Right renal pelvis (tissue), 4 donors: ENCODE measurements at regions not wholly inside any gene's neighbourhood (a gene's known extent, or its start where the extent isn't known, plus 50 kb on each side); places are given as distances from the start of the nearest gene placed in this dataset.

Experiments
- DNase-seq, 4 donors: peaks; one replicate each; pipeline ENCODE4 v3.0.0-alpha.2; 2013; ENCODE audit warnings: low read depth in 4 of 4, low spot score in 3 of 4, missing footprints in 1 of 4

DNA sequence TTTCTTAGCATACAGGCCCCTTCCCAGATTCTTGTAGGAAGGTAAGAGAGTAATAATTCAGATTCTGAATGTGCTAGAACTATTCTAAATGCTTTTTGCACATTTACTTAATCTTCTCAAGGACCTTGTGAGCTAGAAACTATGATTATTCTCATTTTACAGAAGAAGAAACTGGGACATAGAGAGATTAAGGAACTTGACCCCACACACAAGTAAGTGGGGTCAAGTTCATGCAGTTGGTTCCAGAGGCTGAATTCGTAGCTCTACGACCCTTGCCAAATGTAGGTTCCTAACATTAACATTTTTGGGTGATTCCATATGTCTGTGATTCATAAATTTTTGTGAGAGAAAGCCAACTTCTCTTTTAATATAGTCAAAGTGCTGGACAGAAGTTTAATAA, 238.1 kb downstream of the LACC1 start:
- no peak for DNase-seq

DNA sequence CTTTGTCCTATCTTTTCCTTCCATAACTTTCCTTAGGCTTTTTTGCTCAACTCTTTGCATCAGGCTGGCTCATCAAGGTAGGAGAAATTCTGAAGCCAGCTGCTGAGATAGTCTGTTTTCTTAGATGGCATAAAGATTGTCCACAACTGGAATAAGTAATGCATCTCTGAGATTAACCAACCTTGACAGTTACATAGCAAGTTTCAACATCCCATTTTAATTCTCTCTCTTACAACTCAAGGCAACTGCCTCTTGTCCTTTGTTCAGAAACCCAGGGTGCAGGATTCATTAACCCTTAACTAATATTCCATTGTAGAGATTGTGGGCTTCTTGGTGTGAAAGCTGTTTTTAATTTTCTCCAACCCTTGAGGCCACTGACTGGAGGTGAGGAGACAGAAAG, 239.2 kb downstream of the LACC1 start:
- DNase-seq: no peak

DNA sequence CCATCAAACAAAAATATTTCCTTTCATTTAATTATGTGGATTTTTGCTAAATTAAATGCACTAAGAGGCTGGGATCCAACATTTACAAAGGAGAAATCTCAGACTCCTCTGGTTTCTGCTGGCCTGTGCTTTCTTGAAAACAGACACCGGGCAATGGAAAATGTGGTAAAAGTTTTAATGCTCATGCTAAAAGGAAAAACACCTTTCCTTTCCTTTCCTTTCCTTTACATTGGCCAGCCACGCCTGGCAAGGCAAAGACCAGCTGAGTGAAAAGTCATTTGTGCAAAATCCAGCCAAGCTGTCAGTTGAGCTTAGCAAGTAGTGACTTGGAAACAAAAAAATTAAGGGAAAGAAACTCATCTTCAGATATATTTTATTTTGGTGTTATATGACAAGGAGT, 240.3 kb downstream of the LACC1 start:
- no peak for DNase-seq

DNA sequence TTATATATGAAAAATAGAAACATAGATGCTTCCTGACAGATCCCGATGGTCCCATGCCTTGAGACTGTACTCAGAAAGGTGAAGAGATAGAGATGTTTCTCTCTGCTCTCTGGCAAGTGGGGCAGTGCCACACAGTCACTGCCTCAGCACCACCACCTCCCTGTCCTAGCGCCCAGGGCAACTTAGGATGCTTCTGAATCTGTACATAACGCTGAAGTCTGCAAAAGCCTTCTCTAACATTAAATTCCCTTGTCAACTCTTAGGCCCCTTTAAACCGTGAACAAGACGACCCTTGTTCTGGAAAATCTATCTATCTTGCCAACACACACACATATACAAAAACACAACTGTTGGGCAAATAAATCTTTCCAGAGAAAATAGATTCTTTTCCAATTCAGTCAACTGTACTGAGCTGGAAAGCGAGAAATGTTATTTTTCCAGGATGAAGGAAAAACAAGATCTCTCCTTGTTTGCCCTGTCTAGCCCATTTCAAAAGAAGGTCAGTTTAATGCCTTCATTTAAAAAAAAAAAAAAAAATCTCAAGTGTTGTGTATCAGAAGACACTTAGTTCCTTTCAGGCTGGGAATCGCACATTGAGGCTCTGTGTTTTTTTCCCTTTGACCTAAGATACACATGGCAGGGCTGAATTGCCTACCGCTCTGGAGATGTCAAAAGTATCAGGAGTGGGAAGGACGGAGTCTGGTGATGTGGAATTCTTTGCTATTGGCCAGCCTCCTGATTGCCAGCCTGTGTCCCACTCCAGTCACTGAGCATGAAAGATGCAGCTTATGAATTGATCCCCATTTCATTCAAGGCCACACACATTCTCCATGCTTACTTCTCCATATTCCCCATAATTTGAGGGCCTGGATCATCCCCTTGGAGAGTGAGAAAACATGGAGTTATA, 241.4 kb downstream of the LACC1 start:
- DNase-seq: no peak

DNA sequence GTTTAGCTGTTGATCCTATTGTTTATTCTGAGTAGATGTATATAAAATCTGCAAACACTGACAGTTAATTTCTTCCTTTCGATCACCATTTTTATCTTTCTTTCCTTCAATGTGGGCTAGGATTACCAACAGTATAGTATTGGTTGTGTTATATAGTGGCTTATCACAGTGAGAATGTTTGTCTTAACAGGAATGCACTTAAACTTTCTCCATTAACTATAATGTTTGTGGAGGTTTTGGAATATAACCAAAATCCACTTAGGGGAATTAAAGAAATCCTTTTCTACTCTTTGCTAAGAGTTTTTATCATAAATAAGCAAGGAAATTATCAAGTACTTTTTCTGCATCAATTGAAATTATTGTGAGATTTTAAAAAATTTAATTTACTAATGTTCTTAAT, 244.6 kb downstream of the LACC1 start:
- DNase-seq: no peak

DNA sequence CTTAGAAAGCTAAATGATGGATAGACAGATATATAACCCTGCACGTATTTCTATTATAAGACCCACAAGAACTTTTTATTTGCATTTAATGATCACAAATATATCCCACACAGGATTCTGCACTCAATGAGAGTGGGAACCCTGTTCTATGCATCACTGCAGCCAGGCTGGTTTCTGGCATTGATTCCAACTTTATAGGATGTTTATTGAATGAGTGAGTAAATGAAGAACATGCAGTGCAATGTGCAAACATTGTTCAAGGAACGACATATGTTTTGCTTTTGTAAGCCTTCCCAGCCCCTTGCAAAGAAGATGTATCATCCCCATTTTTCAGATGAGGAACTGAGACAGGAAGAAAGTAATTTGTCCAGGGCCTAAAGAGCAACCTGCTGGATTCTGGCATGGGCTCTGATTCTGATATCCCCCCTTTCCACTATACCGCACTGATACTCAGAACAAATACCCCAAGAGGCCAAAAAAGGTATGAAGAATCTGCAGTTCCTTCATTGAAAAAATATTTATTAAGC, 246.3 kb downstream of the LACC1 start:
- DNase-seq: no peak

DNA sequence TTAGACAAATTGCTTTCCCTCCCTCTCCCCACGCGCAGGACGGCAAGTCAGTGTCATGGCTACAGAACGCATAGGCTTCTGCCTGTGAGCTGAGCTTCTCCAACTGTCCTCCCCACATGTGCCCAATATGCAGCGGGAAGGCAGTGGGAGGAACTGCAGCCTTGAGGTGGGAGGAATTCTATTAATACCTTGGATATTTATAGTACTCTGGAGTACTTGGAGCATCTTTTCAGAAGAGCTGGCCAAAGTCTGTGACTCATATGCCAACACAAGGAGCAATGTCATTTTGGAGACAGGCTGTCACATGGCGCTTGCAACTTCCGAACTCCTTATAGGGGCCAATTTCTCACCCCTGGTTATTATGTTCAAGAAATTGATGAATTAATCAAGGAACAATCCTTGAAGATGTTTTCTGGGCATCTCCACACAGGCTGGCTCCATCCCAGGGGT, 245.0 kb upstream of the SERP2 start:
- no peak for DNase-seq

DNA sequence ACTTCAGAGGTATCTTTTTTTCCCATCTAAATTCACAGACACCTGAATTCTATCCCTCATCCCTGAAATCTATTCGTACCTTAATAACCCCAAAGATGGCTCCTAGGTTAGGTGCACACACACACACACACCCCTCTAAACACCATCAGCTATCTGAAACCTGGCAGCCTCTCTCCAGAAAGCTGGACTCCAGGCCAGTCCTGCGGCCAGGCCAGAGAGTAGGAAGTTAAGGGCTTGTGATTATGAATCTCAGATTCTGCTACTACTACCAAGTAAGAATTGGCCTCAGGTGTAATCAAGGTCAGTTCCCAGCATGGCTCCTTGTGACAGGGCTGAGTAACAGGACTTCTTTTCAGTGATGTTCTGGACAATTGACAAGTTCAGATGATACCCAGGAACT, 244.2 kb upstream of the SERP2 start:
- no peak for DNase-seq

DNA sequence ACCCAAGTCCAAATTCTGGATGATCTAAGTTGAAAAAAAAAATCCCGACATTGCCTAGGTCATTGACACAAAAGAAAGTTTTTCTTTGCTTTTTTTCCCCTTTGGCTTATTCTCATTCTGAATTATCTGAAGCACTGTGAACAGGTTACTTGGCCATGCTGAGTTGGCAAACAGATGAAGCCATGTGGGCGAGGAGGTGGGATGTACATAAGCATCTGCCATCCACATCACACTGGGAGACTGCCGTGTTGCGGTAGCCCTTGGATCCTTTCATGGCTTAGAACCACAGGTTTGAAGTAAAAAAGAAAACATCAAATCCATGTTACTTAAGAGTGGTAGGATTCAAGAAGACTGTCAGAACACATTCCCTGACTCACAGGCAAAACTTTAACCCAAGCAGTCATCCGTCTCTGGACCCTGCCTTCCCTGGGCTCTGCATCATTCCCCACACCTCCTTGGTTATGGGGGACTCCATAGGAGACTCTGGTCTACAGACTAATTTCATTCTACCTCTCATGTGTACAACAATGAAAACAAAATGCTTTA, 242.5 kb upstream of the SERP2 start:
- DNase-seq: no peak

DNA sequence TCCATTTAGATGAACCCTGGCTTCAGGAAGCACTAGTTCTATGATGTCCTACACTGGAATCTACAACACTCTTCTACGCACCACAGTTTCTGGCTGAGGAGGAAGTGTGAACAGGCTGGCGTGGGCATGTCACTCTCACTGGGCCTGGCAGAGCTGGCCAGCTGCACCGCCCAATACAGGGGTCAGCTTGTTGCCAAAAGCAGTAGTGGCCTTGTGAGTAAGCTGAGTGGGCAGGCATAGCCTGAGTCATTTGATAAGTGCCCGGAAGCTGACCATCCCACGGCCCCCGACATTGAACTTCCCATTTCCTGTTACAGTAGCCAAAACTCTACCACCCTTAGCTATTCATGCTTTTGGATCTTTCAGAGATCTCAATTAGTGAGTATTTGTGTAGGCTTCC, 240.9 kb upstream of the SERP2 start:
- no peak for DNase-seq

DNA sequence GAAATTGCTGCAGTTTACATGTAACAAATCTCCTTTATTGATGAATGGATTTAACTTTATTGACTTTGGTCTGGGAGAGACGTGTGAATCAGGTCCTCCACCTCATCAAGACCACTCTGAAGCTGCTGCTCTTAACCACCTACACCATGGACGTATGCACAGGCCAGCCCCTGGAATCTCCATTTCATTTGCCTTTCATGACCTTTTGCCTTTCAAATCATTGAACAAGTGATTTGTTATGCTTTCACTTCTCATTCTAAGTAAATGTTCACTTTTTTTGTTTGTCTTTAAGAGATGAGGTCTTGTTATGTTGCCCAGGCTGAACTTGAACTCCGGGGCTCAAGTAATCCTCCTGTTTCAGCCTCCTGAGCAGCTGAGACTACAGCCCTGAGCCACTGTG, 240.0 kb upstream of the SERP2 start:
- DNase-seq: no peak

DNA sequence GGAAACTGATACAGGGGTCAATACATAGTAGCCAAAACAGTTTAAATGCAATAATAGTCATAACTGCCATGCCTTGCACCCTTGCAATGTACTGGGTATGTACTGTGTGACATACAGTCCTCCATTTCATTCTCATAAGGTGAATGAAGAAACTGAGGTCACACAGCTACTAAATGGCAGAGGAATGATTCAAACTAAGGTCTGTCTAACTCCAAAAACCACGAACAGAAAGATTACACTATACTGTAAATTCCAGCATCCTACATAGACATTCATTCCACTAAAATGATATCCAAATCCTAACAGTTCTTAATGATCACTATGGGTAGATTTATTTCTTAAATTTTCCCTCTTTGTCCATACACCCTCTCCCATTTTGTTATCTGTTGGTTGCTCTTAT, 238.1 kb upstream of the SERP2 start:
- no peak for DNase-seq

DNA sequence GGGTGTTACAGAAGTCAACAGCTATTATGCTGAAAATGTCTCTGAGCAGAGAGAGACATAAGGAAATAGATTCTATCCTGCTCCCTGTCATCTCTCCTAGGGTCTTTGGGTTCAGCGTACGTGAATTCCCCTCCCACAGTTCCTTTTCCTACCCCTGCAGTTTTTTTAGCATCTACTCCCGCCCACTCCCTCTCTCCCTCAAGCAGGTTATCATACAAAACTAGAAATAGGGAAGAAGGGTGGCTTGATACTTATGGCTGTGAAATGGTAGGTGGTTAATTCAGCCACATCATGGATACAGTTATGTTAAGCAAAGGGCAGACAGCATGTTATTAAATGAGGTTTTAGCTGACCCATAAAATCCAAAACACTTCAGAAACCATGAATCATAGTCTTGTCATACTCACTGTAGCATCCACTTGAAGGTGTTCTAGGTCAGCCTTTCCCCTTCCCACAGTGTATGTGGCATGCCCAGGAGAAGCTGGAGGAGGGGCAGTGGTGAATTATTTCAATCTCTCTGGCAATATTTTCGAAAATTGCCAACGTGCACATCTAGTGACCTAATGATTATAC, 236.8 kb upstream of the SERP2 start:
- no peak for DNase-seq

DNA sequence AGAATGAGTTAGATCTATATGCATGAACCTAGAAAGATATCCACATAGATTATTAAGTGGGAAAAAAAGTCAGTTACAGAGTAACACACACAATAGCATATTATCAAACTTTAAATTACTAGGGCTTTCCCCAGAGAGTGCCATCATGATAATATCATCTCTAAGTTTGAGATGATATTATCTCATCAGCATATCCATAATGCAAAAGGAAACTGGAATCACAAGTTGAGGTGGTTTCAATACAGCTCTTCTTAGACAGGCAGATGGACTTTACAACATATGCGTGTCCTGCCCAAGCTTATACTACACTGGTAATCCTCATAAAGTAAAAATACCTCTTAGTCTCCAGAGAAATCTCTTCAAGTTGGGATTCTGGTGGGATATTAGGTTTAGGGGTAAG, 236.2 kb upstream of the SERP2 start:
- DNase-seq: no peak

DNA sequence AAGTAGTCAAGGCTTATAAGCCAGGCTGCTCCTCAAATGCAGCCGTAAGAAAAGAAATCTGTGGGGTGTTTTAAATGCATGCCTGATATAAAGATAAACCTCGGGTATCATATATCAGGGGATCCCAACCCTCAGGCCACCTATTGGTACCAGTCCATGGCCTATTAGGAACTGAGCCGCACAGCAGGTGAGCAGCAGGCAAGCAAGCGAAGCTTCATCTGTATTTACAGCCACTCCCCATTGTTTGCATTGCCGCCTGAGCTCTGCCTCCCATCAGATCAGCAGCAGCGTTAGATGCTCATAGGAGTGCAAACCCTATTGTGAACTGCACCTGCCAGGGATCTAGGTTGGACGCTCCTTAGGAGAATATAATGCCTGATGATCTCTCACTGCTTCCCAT, 233.5 kb upstream of the SERP2 start:
- DNase-seq: no peak

DNA sequence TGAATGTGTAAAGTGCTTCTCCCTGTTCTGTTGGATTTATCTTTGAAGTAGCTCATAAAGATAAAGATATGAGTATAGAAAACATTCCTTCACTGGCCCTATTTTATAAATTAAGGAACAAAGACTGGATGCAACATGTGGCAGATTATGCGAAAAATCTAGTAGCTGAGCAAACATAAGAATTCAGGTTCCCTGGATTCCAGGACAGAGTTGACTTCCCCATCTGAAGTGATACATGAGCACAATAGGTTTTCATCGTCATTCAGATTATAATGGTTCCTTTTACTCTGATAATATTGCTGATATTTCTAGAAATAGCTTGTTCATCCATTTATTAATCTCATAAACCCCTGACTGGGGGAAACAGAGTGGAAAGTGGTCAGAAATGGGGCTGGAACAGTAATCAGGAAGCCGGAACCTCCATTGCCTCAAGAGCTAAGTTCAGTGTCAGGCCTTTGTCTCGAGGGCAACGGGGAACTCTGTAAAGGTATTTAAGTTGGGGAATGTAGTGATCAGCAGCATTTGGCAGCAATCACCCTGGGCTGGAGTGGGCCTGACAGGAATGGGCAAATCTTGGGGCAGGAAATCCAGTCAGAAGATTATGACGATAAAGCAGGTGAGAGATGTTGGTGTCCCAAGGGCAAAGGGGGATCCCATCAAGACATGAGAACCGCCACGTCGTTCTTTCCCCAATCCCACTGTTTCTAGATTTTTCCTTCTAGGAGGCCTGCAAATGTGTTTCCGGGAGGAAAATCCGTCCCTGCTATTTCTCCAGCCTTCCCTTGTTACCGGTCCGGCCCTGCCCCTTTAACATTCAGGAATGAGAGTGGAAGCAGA, 232.5 kb upstream of the SERP2 start:
- DNase-seq: no peak

DNA sequence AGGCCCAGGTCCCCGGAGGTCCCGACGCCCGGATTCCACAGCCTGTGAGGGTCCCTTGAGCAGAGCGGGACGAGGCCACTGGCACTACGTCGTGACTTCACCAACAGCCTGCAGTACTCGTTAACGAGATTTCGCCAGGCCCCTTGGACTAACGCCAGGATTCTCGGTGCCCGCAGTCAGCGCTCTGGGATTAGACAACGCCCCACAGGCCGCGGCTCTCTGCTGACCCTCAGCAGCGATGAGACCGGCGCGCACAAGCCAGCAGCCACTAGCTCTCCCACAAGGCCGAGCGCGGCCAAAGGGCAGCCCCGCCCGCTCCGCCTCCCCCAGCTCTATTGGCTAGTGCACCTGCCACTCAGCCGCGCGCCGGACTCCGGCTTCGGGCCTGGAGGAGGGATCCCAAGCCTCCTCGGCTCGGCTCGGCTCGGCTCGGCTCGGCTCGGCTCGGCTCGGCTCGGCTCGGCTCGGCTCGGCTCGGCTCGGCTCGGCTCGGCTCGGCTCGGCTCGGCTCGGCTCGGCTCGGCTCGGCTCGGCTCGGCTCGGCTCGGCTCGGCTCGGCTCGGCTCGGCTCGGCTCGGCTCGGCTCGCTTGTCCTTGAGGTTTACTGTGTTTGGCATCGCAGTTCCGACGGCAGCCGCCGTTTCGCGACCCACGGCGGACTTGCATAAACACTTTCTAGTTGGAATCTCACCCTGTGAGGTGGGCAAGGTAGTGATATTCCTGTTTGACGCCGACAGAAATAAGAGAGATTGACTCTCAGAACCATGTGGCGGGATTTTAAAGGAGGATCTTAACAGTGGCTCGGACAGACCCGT, 231.7 kb upstream of the SERP2 start:
- peak; percentile 81 to 91 (median 84) for DNase-seq

DNA sequence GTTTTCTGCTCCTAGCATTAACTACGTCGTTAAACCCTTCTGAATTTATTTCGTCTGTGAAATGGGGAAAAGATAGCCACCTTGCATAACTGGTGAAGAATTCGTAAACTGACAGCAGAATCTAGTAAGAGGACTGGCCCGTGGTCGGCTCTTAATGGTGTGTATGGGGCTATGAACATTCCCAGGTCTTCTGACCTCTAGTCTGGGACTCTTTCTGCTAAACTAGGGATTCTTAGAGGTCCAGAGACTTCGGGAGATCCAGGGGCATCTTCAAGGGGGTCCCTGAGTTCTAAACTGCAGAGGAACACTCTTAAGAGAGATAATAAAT, 231.1 kb upstream of the SERP2 start:
- no peak for DNase-seq

DNA sequence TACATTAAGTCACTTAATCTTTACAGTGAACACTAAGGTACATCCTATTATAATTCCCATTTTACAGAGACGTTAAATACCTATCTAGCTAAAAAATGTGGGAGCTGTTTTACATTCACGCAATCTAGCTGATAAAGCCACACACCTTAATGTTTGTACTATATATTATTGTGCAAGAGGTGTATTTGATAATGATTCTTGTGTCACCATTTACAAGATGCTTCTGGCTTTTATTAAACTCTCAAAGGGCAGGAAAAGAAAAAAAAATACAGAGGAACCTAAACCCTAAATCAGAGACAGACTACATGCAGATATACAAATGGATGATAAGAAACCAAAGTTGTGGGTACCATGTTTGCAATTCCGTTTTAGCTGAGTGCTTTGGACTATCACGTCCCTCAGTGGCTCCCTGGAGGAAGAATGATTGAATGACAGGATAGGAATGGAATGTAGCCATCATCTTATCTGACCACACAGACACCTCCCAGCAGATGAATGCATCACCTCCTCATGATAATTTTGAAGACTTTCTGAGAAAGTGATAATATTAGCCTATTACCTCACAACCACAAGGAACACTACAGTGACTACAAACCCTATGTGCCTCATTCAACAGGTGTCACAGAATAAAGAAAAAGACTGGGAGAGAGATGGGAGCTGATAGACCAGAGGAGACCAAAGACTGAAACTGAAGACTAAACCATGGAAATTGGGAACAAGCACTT, 230.5 kb upstream of the SERP2 start:
- no peak for DNase-seq

DNA sequence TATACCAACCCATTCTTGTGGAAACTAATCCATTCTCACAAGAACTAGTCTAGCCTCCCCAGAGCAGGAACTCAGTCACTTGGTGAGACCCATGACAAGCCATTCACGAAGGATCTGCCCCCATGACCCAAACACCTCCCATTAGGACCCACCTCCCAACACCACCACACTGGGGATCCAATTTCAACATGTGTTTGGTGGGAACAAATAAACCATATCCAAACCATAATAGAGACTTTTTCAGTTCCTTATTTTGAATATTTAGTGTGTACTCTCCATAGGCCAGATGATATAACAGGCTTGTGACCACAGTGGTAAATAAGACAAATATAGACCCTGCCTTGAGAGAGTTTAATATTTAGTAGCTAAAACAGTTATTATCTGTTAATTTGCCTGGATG, 227.5 kb upstream of the SERP2 start:
- no peak for DNase-seq
